OCI-LY1 (cell line): ENCODE measurements at regions not wholly inside any gene's neighbourhood (a gene's known extent, or its start where the extent isn't known, plus 50 kb on each side); places are given as distances from the start of the nearest gene placed in this dataset.

Experiments used
- EZH2 ChIP-seq: fragments of 200-600 bp; sonication (generic), shearing (Covaris generic); IDR thresholded peaks from 2 replicates; pipeline ENCODE4 v1.8.0; 2017; ENCODE audit warnings: borderline replicate concordance, mixed run types, mild to moderate bottlenecking, antibody characterized with exemption, low read length, moderate library complexity, mixed read lengths
- TF ChIP-seq, protein P1 (sequence below): fragments of 200-600 bp; sonication (generic), shearing (Covaris generic); IDR thresholded peaks from 2 replicates; pipeline ENCODE4 v1.5.1; 2017; ENCODE audit warnings: mild to moderate bottlenecking, antibody characterized with exemption, low read length, moderate library complexity, mixed read lengths

DNA sequence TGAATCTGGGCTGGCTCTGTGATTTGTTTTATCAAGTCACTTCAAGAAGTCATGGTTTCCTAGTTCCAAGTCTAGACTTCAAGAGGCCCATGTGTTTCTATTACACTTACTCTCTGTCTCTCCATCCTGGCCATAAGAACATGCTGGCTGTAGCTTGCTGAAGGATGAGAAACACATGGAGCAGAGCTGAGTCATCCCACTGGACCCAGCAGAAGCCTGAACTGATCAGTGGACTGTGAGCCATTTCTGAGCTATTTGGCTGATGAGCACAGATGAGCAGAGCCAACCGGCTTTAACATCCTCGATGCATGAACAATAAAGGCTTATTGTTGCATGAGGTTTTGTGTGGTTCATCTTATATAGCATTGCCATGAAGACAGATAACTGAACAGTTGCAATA lies 290.6 kb upstream of the BOD1L1 start:
- TF ChIP-seq, protein P1, sequence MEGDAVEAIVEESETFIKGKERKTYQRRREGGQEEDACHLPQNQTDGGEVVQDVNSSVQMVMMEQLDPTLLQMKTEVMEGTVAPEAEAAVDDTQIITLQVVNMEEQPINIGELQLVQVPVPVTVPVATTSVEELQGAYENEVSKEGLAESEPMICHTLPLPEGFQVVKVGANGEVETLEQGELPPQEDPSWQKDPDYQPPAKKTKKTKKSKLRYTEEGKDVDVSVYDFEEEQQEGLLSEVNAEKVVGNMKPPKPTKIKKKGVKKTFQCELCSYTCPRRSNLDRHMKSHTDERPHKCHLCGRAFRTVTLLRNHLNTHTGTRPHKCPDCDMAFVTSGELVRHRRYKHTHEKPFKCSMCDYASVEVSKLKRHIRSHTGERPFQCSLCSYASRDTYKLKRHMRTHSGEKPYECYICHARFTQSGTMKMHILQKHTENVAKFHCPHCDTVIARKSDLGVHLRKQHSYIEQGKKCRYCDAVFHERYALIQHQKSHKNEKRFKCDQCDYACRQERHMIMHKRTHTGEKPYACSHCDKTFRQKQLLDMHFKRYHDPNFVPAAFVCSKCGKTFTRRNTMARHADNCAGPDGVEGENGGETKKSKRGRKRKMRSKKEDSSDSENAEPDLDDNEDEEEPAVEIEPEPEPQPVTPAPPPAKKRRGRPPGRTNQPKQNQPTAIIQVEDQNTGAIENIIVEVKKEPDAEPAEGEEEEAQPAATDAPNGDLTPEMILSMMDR = no peak
- TF ChIP-seq EZH2 = no peak
